PC-9 (cell line): ENCODE measurements at regions not wholly inside any gene's neighbourhood (a gene's known extent, or its start where the extent isn't known, plus 50 kb on each side); places are given as distances from the start of the nearest gene placed in this dataset.

Source experiments
- BruUV-seq: library from RNA; stranded (reverse); fragments of 400-500 nt; replicated peaks from 2 replicates; lab custom pipeline; 2021; lab: Mats Ljungman, UMichigan
- CTCF ChIA-PET: fragments of 300-600 bp; sonication (Branson Sonifier 250); formaldehyde crosslinking; loops from one replicate; lab custom pipeline; 2022; ENCODE audit warnings: antibody characterized with exemption; lab: Charles Lee
- POLR2A ChIA-PET: fragments of 300-600 bp; sonication (Branson Sonifier 250); formaldehyde crosslinking; loops from one replicate; lab custom pipeline; 2022; ENCODE audit warnings: antibody characterized with exemption; ENCODE audit not compliant: unreplicated experiment; lab: Charles Lee
- DNase-seq, 2 experiments: peaks; one replicate each; pipeline versions ENCODE4 v3.0.0 to v3.0.0-alpha.2; 2015 to 2022; ENCODE audit warnings: mixed read lengths in 1 of 2
- H2AFZ ChIP-seq: fragments of 200-600 bp; sonication (generic); 2 replicates; pipeline ENCODE4 v1.8.1; 2017; ENCODE audit warnings: antibody characterized with exemption
- H3F3A ChIP-seq: fragments of 200-600 bp; sonication (generic); 2 replicates; pipeline ENCODE4 v1.8.1; 2017; ENCODE audit warnings: antibody characterized with exemption, mild to moderate bottlenecking, low read depth; ENCODE audit not compliant: insufficient read depth
- H3K27ac ChIP-seq: fragments of 200-600 bp; sonication (generic); 2 replicates; pipeline ENCODE4 v1.6.1; 2016; ENCODE audit warnings: mixed run types
- H3K27me3 ChIP-seq: fragments of 200-600 bp; sonication (generic); 2 replicates; pipeline ENCODE4 v1.6.1; 2016; ENCODE audit warnings: low read depth, mixed run types; ENCODE audit not compliant: insufficient read depth
- H3K36me3 ChIP-seq: fragments of 200-600 bp; sonication (generic); 2 replicates; pipeline ENCODE4 v1.6.1; 2016; ENCODE audit warnings: low read depth, mixed run types
- H3K4me1 ChIP-seq: fragments of 200-600 bp; sonication (generic); replicated peaks from 2 replicates; pipeline ENCODE4 v1.6.1; 2016; ENCODE audit warnings: mixed run types; ENCODE audit not compliant: insufficient read depth
- H3K4me2 ChIP-seq: fragments of 200-600 bp; sonication (generic); 2 replicates; pipeline ENCODE4 v1.6.1; 2017; ENCODE audit warnings: mixed run types
- H3K4me3 ChIP-seq: fragments of 200-600 bp; sonication (generic); 2 replicates; pipeline ENCODE4 v1.6.1; 2016; ENCODE audit warnings: mixed run types
- H3K79me2 ChIP-seq: fragments of 200-600 bp; sonication (generic); 2 replicates; pipeline ENCODE4 v1.6.1; 2017; ENCODE audit warnings: low read depth, mixed run types
- H3K9me2 ChIP-seq: fragments of 200-600 bp; sonication (generic); 2 replicates; pipeline ENCODE4 v1.8.1; 2017; ENCODE audit warnings: mild to moderate bottlenecking; ENCODE audit not compliant: insufficient read depth
- H3K9me3 ChIP-seq: fragments of 200-600 bp; sonication (generic); 2 replicates; pipeline ENCODE4 v1.8.1; 2016; ENCODE audit warnings: low read depth; ENCODE audit not compliant: insufficient read depth
- H4K20me1 ChIP-seq: fragments of 200-600 bp; sonication (generic); 2 replicates; pipeline ENCODE4 v1.8.1; 2017; ENCODE audit not compliant: insufficient read depth
- CTCF ChIP-seq: fragments of 200-600 bp; sonication (generic); conservative IDR thresholded peaks from 2 replicates; pipeline ENCODE4 v1.6.1; 2017; ENCODE audit warnings: mixed run types, antibody characterized with exemption, mild to moderate bottlenecking, moderate library complexity
- EZH2 ChIP-seq: fragments of 200-600 bp; sonication (generic); IDR thresholded peaks from 2 replicates; pipeline ENCODE4 v1.8.0; 2017; ENCODE audit warnings: antibody characterized with exemption, low read depth
- intact Hi-C: fragments of 100-400 bp; cut with micrococcal nuclease; formaldehyde crosslinking; loops from one replicate; pipeline ENCODE4 v1.10.0; 2022; ENCODE audit not compliant: unreplicated experiment

GRCh38 chr9:134214386-134214765 lies 50.0 kb upstream of the RNU6ATAC start:
- Histone ChIP-seq H3K79me2 (no peaks in the 10 kb centered on the region), H3K36me3 (no peaks in the 10 kb centered on the region), H3K27ac (no peak overlapping the region), H3K27me3 (no peaks in the 10 kb centered on the region), H4K20me1 (no peaks in the 10 kb centered on the region), H3K4me1 (no peaks in the 10 kb centered on the region), H3F3A (no peaks in the 10 kb centered on the region), H2AFZ (no peak overlapping the region), H3K4me3 (no peak overlapping the region), H3K9me2 (no peaks in the 10 kb centered on the region), H3K4me2 (no peak overlapping the region), H3K9me3 (no peaks in the 10 kb centered on the region)
- intact Hi-C loops, result no loop called here
- DNase-seq, result no peak
- TF ChIP-seq CTCF (no peak), EZH2 (no peak)
- ChIA-PET POLR2A (no interaction called here), CTCF (no interaction called here)
- no TSS peak for BruUV-seq

- BruUV-seq, result no TSS peak
- Histone ChIP-seq H2AFZ (no peak overlapping the region), H3K27ac (no peak overlapping the region), H3K4me3 (no peak overlapping the region), H3K36me3 (no peaks in the 10 kb centered on the region), H3K4me1 (no peaks in the 10 kb centered on the region), H3K4me2 (no peak overlapping the region), H3K79me2 (no peaks in the 10 kb centered on the region), H3K9me2 (no peaks in the 10 kb centered on the region), H3K9me3 (no peaks in the 10 kb centered on the region), H4K20me1 (no peaks in the 10 kb centered on the region), H3F3A (no peaks in the 10 kb centered on the region), H3K27me3 (no peaks in the 10 kb centered on the region)
- POLR2A ChIA-PET, result no interaction called here
- no peak for TF ChIP-seq CTCF
- TF ChIP-seq EZH2, result no peak
- no peak for DNase-seq
- intact Hi-C loops, result no loop called here
- CTCF ChIA-PET, result no interaction called here
Observed at GRCh38 chr9:134214766-134215419, 50.5 kb upstream of the RNU6ATAC start.

GRCh38 chr9:134215420-134215698 lies 51.0 kb upstream of the RNU6ATAC start:
- H3K36me3 ChIP-seq, result no peaks in the 10 kb centered on the region
- H3K9me2 ChIP-seq, result no peaks in the 10 kb centered on the region
- no peak overlapping the region for H3K4me2 ChIP-seq
- no peaks in the 10 kb centered on the region for H3K9me3 ChIP-seq
- H2AFZ ChIP-seq, result no peak overlapping the region
- H3K27me3 ChIP-seq, result no peaks in the 10 kb centered on the region
- H3K27ac ChIP-seq, result no peak overlapping the region
- no peaks in the 10 kb centered on the region for H3K79me2 ChIP-seq
- no peaks in the 10 kb centered on the region for H4K20me1 ChIP-seq
- no peaks in the 10 kb centered on the region for H3F3A ChIP-seq
- CTCF ChIA-PET, result no interaction called here
- intact Hi-C loops, result no loop called here
- POLR2A ChIA-PET, result no interaction called here
- H3K4me3 ChIP-seq, result no peak overlapping the region
- TF ChIP-seq CTCF, result no peak
- no peak for TF ChIP-seq EZH2
- H3K4me1 ChIP-seq, result no peaks in the 10 kb centered on the region
- DNase-seq, result no peak
- no TSS peak for BruUV-seq
